DND-41 (cell line): ENCODE measurements at regions not wholly inside any gene's neighbourhood (a gene's known extent, or its start where the extent isn't known, plus 50 kb on each side); places are given as distances from the start of the nearest gene placed in this dataset.

Experiments used
- ATAC-seq: fragments of 200-7000 bp; cut with Tn5 transposase; 3 replicates; pipeline ENCODE4 v1.9.1; 2021; ENCODE audit warnings: low read depth; ENCODE audit not compliant: insufficient read depth
- DNase-seq: peaks from one replicate; pipeline ENCODE4 v3.0.0-alpha.2; 2020
- H2AFZ ChIP-seq: 2 replicates; pipeline ENCODE4 v1.6.0; 2012; ENCODE audit warnings: low read depth, low read length
- H3K27ac ChIP-seq: 2 replicates; pipeline ENCODE4 v1.5.1; 2012; ENCODE audit warnings: low read length, inconsistent platforms
- H3K27me3 ChIP-seq: fragments of 200-600 bp; sonication (generic); 2 replicates; pipeline ENCODE4 v1.6.0; 2012; ENCODE audit warnings: low read length, mild to moderate bottlenecking, inconsistent platforms; ENCODE audit not compliant: insufficient read depth, poor library complexity
- H3K36me3 ChIP-seq: 2 replicates; pipeline ENCODE4 v1.5.1; 2012; ENCODE audit warnings: low read length, inconsistent platforms; ENCODE audit not compliant: insufficient read depth
- H3K4me1 ChIP-seq: 2 replicates; pipeline ENCODE4 v1.5.1; 2012; ENCODE audit warnings: mild to moderate bottlenecking, low read length; ENCODE audit not compliant: insufficient read depth
- H3K4me2 ChIP-seq: 2 replicates; pipeline ENCODE4 v1.6.0; 2012; ENCODE audit warnings: mild to moderate bottlenecking, moderate library complexity, low read length, inconsistent platforms; ENCODE audit not compliant: insufficient read depth
- H3K4me3 ChIP-seq, 2 experiments: fragments of 200-600 bp in 1 of 2; shearing (Covaris generic) in 1 of 2; 2 replicates each; pipeline ENCODE4 v1.5.1; 2012 to 2016; ENCODE audit warnings: inconsistent platforms in 2 of 2, low read length in 2 of 2, mild to moderate bottlenecking in 2 of 2, low read depth in 1 of 2, moderate library complexity in 1 of 2
- H3K79me2 ChIP-seq: 2 replicates; pipeline ENCODE4 v1.6.0; 2012; ENCODE audit warnings: low read length, inconsistent platforms; ENCODE audit not compliant: insufficient read depth
- H3K9ac ChIP-seq: 2 replicates; pipeline ENCODE4 v1.6.0; 2012; ENCODE audit warnings: low read depth, mild to moderate bottlenecking, inconsistent platforms, low read length, moderate library complexity
- H3K9me3 ChIP-seq: 2 replicates; pipeline ENCODE4 v1.5.1; 2012; ENCODE audit warnings: low read length, moderate library complexity, mild to moderate bottlenecking, inconsistent platforms; ENCODE audit not compliant: insufficient read depth, severe bottlenecking
- H4K20me1 ChIP-seq: 2 replicates; pipeline ENCODE4 v1.6.0; 2012; ENCODE audit warnings: low read length; ENCODE audit not compliant: insufficient read depth
- CTCF ChIP-seq: IDR thresholded peaks from 2 replicates; pipeline ENCODE4 v1.5.1; 2012; ENCODE audit warnings: borderline replicate concordance, low read length, moderate library complexity, mild to moderate bottlenecking; ENCODE audit not compliant: poor library complexity, severe bottlenecking; ENCODE audit errors: extremely low read depth
- EZH2 ChIP-seq: IDR thresholded peaks from 3 replicates; pipeline ENCODE4 v1.6.1; 2012; ENCODE audit warnings: borderline replicate concordance, low read depth, mild to moderate bottlenecking, moderate library complexity, low read length, inconsistent platforms; ENCODE audit not compliant: severe bottlenecking

DNA sequence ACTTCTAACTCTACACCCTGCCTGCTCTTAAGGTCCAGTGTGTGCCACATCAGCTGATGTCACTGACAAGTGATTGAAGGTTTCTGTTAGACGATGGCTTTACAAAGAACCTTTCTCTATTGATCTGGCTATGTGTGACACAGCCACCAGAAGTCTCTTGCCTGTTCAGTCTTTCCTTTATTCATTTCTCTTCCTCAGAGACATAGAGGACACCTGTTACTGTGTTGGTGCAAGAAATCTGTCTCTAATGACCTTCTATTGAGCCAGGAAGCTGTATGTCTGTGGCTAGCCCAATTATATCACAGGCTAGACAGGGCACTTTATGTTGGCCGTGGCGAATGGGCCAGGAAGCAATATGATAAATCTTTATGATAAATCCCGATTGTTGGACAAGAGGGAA is 173.3 kb upstream of the GAP43 start:
- H3K79me2 ChIP-seq: no peaks in the 10 kb centered on the region
- H3K27me3 ChIP-seq: no peaks in the 10 kb centered on the region
- H3K4me3 ChIP-seq: no peak overlapping the region
- no peaks in the 10 kb centered on the region for H3K36me3 ChIP-seq
- no peaks in the 10 kb centered on the region for H3K9me3 ChIP-seq
- H3K4me2 ChIP-seq: no peak overlapping the region
- ATAC-seq: no peak
- no peak overlapping the region for H3K9ac ChIP-seq
- no peak for DNase-seq
- H4K20me1 ChIP-seq: no peaks in the 10 kb centered on the region
- no peak overlapping the region for H3K27ac ChIP-seq
- H3K4me1 ChIP-seq: no peaks in the 10 kb centered on the region
- H2AFZ ChIP-seq: no peak overlapping the region
- TF ChIP-seq CTCF (no peak), EZH2 (no peak)

DNA sequence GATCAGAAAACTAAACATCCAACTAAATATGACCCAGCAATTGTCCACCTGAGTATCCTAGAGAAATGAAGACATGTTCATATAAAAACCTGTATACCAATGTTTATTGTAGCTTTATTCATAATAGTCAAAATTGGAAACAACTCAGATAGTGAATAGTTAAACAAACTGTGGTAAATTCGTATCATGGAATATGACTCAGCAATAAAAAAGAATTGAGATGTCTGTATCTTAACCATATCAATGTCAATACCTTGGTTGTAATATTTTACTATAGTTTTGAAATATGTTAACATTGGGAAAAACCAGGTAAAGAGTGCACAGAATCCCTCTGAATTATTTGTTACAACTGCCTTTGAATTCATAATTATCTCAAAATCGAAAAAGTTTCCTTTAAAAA is 159.3 kb upstream of the GAP43 start:
- Histone ChIP-seq H4K20me1 (no peaks in the 10 kb centered on the region), H3K36me3 (no peaks in the 10 kb centered on the region), H3K9ac (no peak overlapping the region), H3K4me3 (no peak overlapping the region), H3K4me1 (no peaks in the 10 kb centered on the region), H3K4me2 (no peak overlapping the region), H3K27ac (no peak overlapping the region), H2AFZ (no peak overlapping the region), H3K9me3 (no peaks in the 10 kb centered on the region), H3K27me3 (no peaks in the 10 kb centered on the region), H3K79me2 (no peaks in the 10 kb centered on the region)
- ATAC-seq (no peak), DNase-seq (no peak)
- no peak for TF ChIP-seq EZH2
- TF ChIP-seq CTCF: no peak

GRCh38 chr3:115469649-115470048 is 153.7 kb upstream of the GAP43 start:
- H3K9me3 ChIP-seq: no peaks in the 10 kb centered on the region
- no peak overlapping the region for H3K4me2 ChIP-seq
- no peak overlapping the region for H2AFZ ChIP-seq
- H3K4me1 ChIP-seq: no peaks in the 10 kb centered on the region
- no peak overlapping the region for H3K4me3 ChIP-seq
- DNase-seq (no peak), ATAC-seq (no peak)
- no peaks in the 10 kb centered on the region for H3K79me2 ChIP-seq
- no peaks in the 10 kb centered on the region for H4K20me1 ChIP-seq
- H3K27ac ChIP-seq: no peak overlapping the region
- no peak for TF ChIP-seq CTCF
- no peak for TF ChIP-seq EZH2
- peaks cover 3% of the 10 kb centered on the region for H3K27me3 ChIP-seq
- no peaks in the 10 kb centered on the region for H3K36me3 ChIP-seq
- no peak overlapping the region for H3K9ac ChIP-seq

DNA sequence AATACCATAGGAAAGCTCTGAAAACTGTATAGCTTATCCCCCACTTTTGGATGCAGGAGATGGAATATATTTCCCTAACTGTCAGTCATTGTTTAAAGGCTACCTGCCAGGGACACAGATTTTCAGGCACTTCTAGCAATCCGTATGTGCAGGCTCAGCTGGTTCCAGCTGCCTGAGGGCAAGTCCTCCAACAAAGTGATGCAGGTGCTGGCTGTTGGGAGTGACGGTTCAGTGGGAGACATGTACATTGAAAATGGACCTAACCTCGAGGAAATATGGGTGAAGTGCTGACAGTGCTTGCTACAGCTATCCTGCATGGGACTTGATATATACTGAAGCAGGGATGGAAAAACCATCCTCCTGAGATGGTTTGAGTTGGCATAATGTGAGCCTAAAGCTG is 153.1 kb upstream of the GAP43 start:
- H2AFZ ChIP-seq: no peak overlapping the region
- ATAC-seq: no peak
- no peak overlapping the region for H3K4me3 ChIP-seq
- no peak overlapping the region for H3K9ac ChIP-seq
- peaks cover 3% of the 10 kb centered on the region for H3K27me3 ChIP-seq
- H4K20me1 ChIP-seq: no peaks in the 10 kb centered on the region
- no peaks in the 10 kb centered on the region for H3K79me2 ChIP-seq
- H3K27ac ChIP-seq: no peak overlapping the region
- H3K4me1 ChIP-seq: no peaks in the 10 kb centered on the region
- H3K4me2 ChIP-seq: no peak overlapping the region
- TF ChIP-seq CTCF: no peak
- TF ChIP-seq EZH2: no peak
- no peaks in the 10 kb centered on the region for H3K9me3 ChIP-seq
- H3K36me3 ChIP-seq: no peaks in the 10 kb centered on the region
- DNase-seq: no peak
